Neural crest cell (in vitro differentiated cells): ENCODE measurements at regions not wholly inside any gene's neighbourhood (a gene's known extent, or its start where the extent isn't known, plus 50 kb on each side); places are given as distances from the start of the nearest gene placed in this dataset.

Source experiments
- DNase-seq: peaks from one replicate; pipeline ENCODE4 v3.0.0; 2021; ENCODE audit warnings: low read depth, mixed read lengths, low spot score
- H3K27ac Mint-ChIP-seq: one replicate; pipeline ENCODE4 v1.8.0; 2021; ENCODE audit warnings: mild to moderate bottlenecking, mixed read lengths; ENCODE audit not compliant: unreplicated experiment
- H3K27me3 Mint-ChIP-seq: 2 replicates; pipeline ENCODE4 v1.8.0; 2021; ENCODE audit warnings: low read depth, mild to moderate bottlenecking, mixed read lengths
- H3K36me3 Mint-ChIP-seq: 2 replicates; pipeline ENCODE4 v1.8.0; 2021; ENCODE audit warnings: low read depth, mild to moderate bottlenecking, mixed read lengths
- H3K4me1 Mint-ChIP-seq: 2 replicates; pipeline ENCODE4 v1.8.0; 2021; ENCODE audit warnings: mixed read lengths
- H3K4me3 Mint-ChIP-seq: one replicate; pipeline ENCODE4 v1.8.0; 2021; ENCODE audit warnings: mild to moderate bottlenecking, mixed read lengths
- H3K9me3 Mint-ChIP-seq: 2 replicates; pipeline ENCODE4 v1.8.0; 2021; ENCODE audit warnings: mixed read lengths
- CTCF ChIP-seq: fragments of 200-600 bp; sonication (generic); conservative IDR thresholded peaks from 2 replicates; pipeline ENCODE4 v1.5.0; 2021; ENCODE audit warnings: antibody characterized with exemption, mild to moderate bottlenecking

- H3K4me3 Mint-ChIP-seq, result no peak overlapping the region
- TF ChIP-seq CTCF, result no peak
- no peak for DNase-seq
- H3K9me3 Mint-ChIP-seq, result no peaks in the 10 kb centered on the region
- H3K4me1 Mint-ChIP-seq, result peaks cover 4% of the 10 kb centered on the region
- no peaks in the 10 kb centered on the region for H3K36me3 Mint-ChIP-seq
- no peak overlapping the region for H3K27ac Mint-ChIP-seq
- no peaks in the 10 kb centered on the region for H3K27me3 Mint-ChIP-seq
Observed at GRCh38 chr9:18207735-18208134, 266.2 kb upstream of the ADAMTSL1 start.

GRCh38 chr9:18208166-18209059 is 265.5 kb upstream of the ADAMTSL1 start:
- H3K36me3 Mint-ChIP-seq, result no peaks in the 10 kb centered on the region
- no peaks in the 10 kb centered on the region for H3K27me3 Mint-ChIP-seq
- no peak overlapping the region for H3K27ac Mint-ChIP-seq
- no peak overlapping the region for H3K4me3 Mint-ChIP-seq
- peak; percentile 81 for TF ChIP-seq CTCF
- DNase-seq, result peak; percentile 58
- H3K9me3 Mint-ChIP-seq, result no peaks in the 10 kb centered on the region
- peaks cover 9% of the 10 kb centered on the region for H3K4me1 Mint-ChIP-seq

DNA sequence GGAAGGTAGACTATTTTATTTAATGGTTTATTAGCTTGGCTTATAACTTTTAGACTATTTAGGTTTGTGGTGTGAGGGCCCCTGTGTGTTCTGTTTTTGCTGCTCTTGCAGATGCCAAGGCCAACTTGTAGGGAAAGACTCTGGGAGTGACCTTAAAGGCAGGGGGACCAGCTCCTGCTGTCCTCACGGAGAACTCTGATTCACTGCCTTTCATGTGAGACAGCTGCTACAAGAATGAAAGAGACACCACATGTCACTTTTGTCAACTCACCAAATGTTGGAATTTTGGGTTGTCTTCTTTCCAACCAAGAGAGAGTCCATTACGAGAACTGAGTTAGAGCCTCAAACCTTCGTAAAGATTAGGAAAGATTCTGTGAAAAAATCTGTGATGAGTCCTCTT is 258.3 kb upstream of the ADAMTSL1 start:
- Mint-ChIP-seq H3K36me3 (no peaks in the 10 kb centered on the region), H3K9me3 (no peaks in the 10 kb centered on the region), H3K4me1 (peaks cover 5% of the 10 kb centered on the region), H3K27ac (no peak overlapping the region), H3K27me3 (no peaks in the 10 kb centered on the region), H3K4me3 (no peak overlapping the region)
- DNase-seq, result no peak
- no peak for TF ChIP-seq CTCF

DNA sequence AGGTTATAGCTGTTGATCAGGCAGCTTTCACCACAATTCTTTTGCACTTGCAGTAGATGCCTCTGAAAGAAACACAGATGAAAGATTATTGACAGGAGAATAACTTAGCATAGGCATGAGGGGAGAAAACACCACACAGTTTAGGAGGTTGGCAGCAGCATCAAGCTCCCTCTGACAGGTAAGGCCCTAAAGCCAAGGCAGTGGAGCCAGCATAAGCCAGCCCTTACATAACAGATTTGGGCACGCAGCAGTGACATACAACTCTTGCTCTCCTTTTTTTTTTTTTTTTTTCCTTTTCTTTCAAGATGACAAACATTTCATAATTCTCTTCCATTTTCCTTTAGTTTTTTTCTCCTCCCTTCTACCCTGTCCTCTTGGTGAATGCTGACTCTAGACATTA is 257.6 kb upstream of the ADAMTSL1 start:
- H3K4me3 Mint-ChIP-seq, result no peak overlapping the region
- no peaks in the 10 kb centered on the region for H3K27me3 Mint-ChIP-seq
- no peak for TF ChIP-seq CTCF
- no peaks in the 10 kb centered on the region for H3K36me3 Mint-ChIP-seq
- peaks cover 5% of the 10 kb centered on the region for H3K4me1 Mint-ChIP-seq
- no peak for DNase-seq
- no peaks in the 10 kb centered on the region for H3K9me3 Mint-ChIP-seq
- H3K27ac Mint-ChIP-seq, result no peak overlapping the region

DNA sequence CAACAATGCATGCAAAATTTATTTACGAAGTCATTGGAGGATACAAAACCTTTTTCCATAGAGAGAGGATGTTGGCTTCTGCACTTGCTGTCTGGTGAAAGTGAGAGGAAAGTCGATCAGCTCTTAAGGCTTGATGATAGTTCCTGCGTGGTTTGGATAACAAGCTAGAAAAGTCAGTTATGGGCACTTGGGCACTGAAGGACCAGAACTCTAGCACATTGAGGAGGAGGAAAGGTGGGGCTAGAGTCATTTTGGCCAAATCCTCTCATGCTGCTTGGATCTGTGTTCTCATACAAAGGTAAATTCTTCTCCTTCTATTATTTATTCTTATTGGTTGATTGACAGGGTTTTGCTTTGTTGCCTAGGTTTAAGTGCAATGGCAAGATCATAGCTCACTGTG is 245.9 kb upstream of the ADAMTSL1 start:
- Mint-ChIP-seq H3K27ac (no peak overlapping the region), H3K4me3 (no peak overlapping the region), H3K9me3 (peaks cover 3% of the 10 kb centered on the region), H3K36me3 (no peaks in the 10 kb centered on the region), H3K4me1 (no peaks in the 10 kb centered on the region), H3K27me3 (no peaks in the 10 kb centered on the region)
- TF ChIP-seq CTCF, result no peak
- no peak for DNase-seq
